SK-N-SH treated with all-trans-retinoic acid at 6 μM for 48 hours (cell line): ENCODE measurements at regions not wholly inside any gene's neighbourhood (a gene's known extent, or its start where the extent isn't known, plus 50 kb on each side); places are given as distances from the start of the nearest gene placed in this dataset.

ENCODE experiments used
- ARNTL ChIP-seq: fragments of 450-650 bp; formaldehyde crosslinking; IDR thresholded peaks from 2 replicates; pipeline ENCODE4 v1.5.0; 2020; ENCODE audit warnings: low read depth, mild to moderate bottlenecking, moderate library complexity, borderline replicate concordance
- BACH2 ChIP-seq: fragments of 250-450 bp; sonication (Bioruptor Pico); IDR thresholded peaks from 2 replicates; pipeline ENCODE4 v1.9.0; 2021; ENCODE audit warnings: mild to moderate bottlenecking, borderline replicate concordance
- CREB5 ChIP-seq: fragments of 250-450 bp; sonication (Bioruptor Pico); IDR thresholded peaks from 2 replicates; pipeline ENCODE4 v1.5.1; 2020; ENCODE audit warnings: low read depth, mild to moderate bottlenecking, moderate library complexity
- GLIS3 ChIP-seq: fragments of 250-450 bp; sonication (Bioruptor Pico); IDR thresholded peaks from 2 replicates; pipeline ENCODE4 v1.5.0; 2020; ENCODE audit warnings: mild to moderate bottlenecking, moderate library complexity
- ISL1 ChIP-seq: fragments of 250-450 bp; sonication (Bioruptor Pico); IDR thresholded peaks from 2 replicates; pipeline ENCODE4 v2.1.2; 2022; ENCODE audit warnings: mild to moderate bottlenecking, moderate library complexity
- POU6F1 ChIP-seq: fragments of 250-450 bp; sonication (Bioruptor Pico); IDR thresholded peaks from 2 replicates; pipeline ENCODE4 v1.8.0; 2021; ENCODE audit warnings: low read depth, mild to moderate bottlenecking, moderate library complexity, borderline replicate concordance
- PPARA ChIP-seq: fragments of 250-450 bp; sonication (Bioruptor Pico); IDR thresholded peaks from 2 replicates; pipeline ENCODE4 v1.5.0; 2020; ENCODE audit warnings: mild to moderate bottlenecking, borderline replicate concordance
- RARB ChIP-seq: fragments of 250-450 bp; sonication (Bioruptor Pico); IDR thresholded peaks from 2 replicates; pipeline ENCODE4 v1.8.0; 2021; ENCODE audit warnings: mild to moderate bottlenecking, moderate library complexity
- SNAI2 ChIP-seq: fragments of 250-450 bp; sonication (Bioruptor Pico); IDR thresholded peaks from 2 replicates; pipeline ENCODE4 v1.5.0; 2020; ENCODE audit warnings: mild to moderate bottlenecking, moderate library complexity
- TCF4 ChIP-seq: fragments of 250-450 bp; sonication (Bioruptor Pico); IDR thresholded peaks from 2 replicates; pipeline ENCODE4 v1.8.0; 2021; ENCODE audit warnings: mild to moderate bottlenecking, moderate library complexity, borderline replicate concordance
- TOX ChIP-seq: fragments of 250-450 bp; sonication (Bioruptor Pico); IDR thresholded peaks from 2 replicates; pipeline ENCODE4 v1.8.0; 2021; ENCODE audit warnings: mild to moderate bottlenecking, moderate library complexity, borderline replicate concordance
- ZNF565 ChIP-seq: fragments of 450-650 bp; formaldehyde crosslinking; conservative IDR thresholded peaks from 2 replicates; pipeline ENCODE4 v1.5.0; 2020; ENCODE audit warnings: low read depth, mild to moderate bottlenecking, moderate library complexity
- ZNF8 ChIP-seq: fragments of 450-650 bp; formaldehyde crosslinking; IDR thresholded peaks from 2 replicates; pipeline ENCODE4 v1.5.0; 2020; ENCODE audit warnings: mild to moderate bottlenecking, moderate library complexity
- TF ChIP-seq, protein P1 (sequence below): fragments of 250-450 bp; sonication (Bioruptor Pico); IDR thresholded peaks from 2 replicates; pipeline ENCODE4 v1.8.0; 2020; ENCODE audit warnings: mild to moderate bottlenecking, moderate library complexity, borderline replicate concordance

DNA sequence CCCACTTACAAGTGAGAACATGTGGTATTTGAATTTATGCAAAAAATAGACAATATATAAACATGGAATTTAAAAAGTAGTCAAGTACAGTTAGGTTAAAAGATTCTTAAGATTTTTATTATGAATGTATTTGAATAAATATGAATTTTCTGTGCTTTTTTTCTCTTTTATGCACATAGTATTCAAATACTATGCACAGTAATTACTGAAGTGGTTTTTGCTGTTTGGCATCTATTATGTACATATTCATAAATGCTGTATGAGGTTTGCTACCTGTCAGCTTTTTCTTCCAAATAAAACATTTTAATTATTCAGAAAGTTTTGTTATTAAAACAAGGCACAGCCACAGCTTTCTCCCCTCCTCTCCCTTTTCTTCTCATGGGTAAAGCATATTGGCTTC is 1272.7 kb downstream of the NSUN3 start:
- TF ChIP-seq CREB5 (CRISPR knock-in tag) (no peak), TCF4 (CRISPR knock-in tag) (no peak), BACH2 (CRISPR knock-in tag) (no peak), ARNTL (CRISPR knock-in tag) (no peak), PPARA (CRISPR knock-in tag) (no peak), SNAI2 (CRISPR knock-in tag) (no peak), POU6F1 (CRISPR knock-in tag) (no peak), ISL1 (no peak), TOX (CRISPR knock-in tag) (no peak), ZNF8 (CRISPR knock-in tag) (no peak), GLIS3 (CRISPR knock-in tag) (no peak), ZNF565 (CRISPR knock-in tag) (no peak), RARB (no peak)
- TF ChIP-seq, protein P1, sequence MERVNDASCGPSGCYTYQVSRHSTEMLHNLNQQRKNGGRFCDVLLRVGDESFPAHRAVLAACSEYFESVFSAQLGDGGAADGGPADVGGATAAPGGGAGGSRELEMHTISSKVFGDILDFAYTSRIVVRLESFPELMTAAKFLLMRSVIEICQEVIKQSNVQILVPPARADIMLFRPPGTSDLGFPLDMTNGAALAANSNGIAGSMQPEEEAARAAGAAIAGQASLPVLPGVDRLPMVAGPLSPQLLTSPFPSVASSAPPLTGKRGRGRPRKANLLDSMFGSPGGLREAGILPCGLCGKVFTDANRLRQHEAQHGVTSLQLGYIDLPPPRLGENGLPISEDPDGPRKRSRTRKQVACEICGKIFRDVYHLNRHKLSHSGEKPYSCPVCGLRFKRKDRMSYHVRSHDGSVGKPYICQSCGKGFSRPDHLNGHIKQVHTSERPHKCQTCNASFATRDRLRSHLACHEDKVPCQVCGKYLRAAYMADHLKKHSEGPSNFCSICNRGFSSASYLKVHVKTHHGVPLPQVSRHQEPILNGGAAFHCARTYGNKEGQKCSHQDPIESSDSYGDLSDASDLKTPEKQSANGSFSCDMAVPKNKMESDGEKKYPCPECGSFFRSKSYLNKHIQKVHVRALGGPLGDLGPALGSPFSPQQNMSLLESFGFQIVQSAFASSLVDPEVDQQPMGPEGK (CRISPR knock-in tag): no peak
